ENCODE measurements at regions not wholly inside any gene's neighbourhood (a gene's known extent, or its start where the extent isn't known, plus 50 kb on each side); places are given as distances from the start of the nearest gene placed in this dataset.

GRCh38 chr9:118003240-118003639 is 299.0 kb downstream of the TLR4 start:
- no peak for TF ChIP-seq CTCF (IDR thresholded peaks at IDR 0.05)
- no peak overlapping the region for H3K27ac ChIP-seq (ENCODE audit: low read length)
- H3K4me1 ChIP-seq (ENCODE audit: control insufficient read depth, insufficient read depth, low read length) = no peaks in the 10 kb centered on the region
- Mint-ChIP-seq H3K4me1 (no peaks in the 10 kb centered on the region), H3K36me3 (no peaks in the 10 kb centered on the region), H3K27ac (no peak overlapping the region), H3K27me3 (ENCODE audit: low read depth in 2 of 2) (no peaks in the 10 kb centered on the region), H3K9me3 (peaks cover 3 to 10% of the 10 kb centered on the region in 2 donors), H3K4me3 (no peak overlapping the region)
- 44% methylated on average over 3 of the region's 3 CpGs for WGBS (ENCODE audit: insufficient coverage)
- DNase-seq (no peak), ATAC-seq (no peak)
- no peaks in the 10 kb centered on the region for H3K27me3 ChIP-seq (ENCODE audit: control insufficient read depth, insufficient read depth, low read length)
- H3K36me3 ChIP-seq (ENCODE audit: control insufficient read depth, insufficient read depth, low read length) = no peaks in the 10 kb centered on the region
- intact Hi-C loops (cut with micrococcal nuclease) = no loop called here
- H3K4me3 ChIP-seq (ENCODE audit: low read length) = no peak overlapping the region
- H3K9me3 ChIP-seq (ENCODE audit: control insufficient read depth, insufficient read depth, low read length) = no peaks in the 10 kb centered on the region

- no peaks in the 10 kb centered on the region for H3K9me3 ChIP-seq (ENCODE audit: control insufficient read depth, insufficient read depth, low read length)
- no peak overlapping the region for H3K4me3 Mint-ChIP-seq
- intact Hi-C loops (cut with micrococcal nuclease) = no loop called here
Measured at GRCh38 chr9:118008246-118008645, 304.0 kb downstream of the TLR4 start.

GRCh38 chr9:118009614-118010013 is 305.4 kb downstream of the TLR4 start:
- no peaks in the 10 kb centered on the region for H3K4me1 Mint-ChIP-seq
- intact Hi-C loops (cut with micrococcal nuclease) = no loop called here
- no peak for ATAC-seq

More at GRCh38 chr9:118008246-118008645, 304.0 kb downstream of the TLR4 start:
- WGBS (ENCODE audit: insufficient coverage) = 67% methylated on average over 4 of the region's 4 CpGs
- H3K9me3 Mint-ChIP-seq = peaks cover 3 to 9% of the 10 kb centered on the region in 2 donors
- Histone ChIP-seq H3K4me1 (ENCODE audit: control insufficient read depth, insufficient read depth, low read length) (no peaks in the 10 kb centered on the region), H3K36me3 (ENCODE audit: control insufficient read depth, insufficient read depth, low read length) (no peaks in the 10 kb centered on the region), H3K27ac (ENCODE audit: low read length) (no peak overlapping the region), H3K4me3 (ENCODE audit: low read length) (no peak overlapping the region), H3K27me3 (ENCODE audit: control insufficient read depth, insufficient read depth, low read length) (no peaks in the 10 kb centered on the region)
- H3K27ac Mint-ChIP-seq = no peak overlapping the region
- TF ChIP-seq CTCF (IDR thresholded peaks at IDR 0.05) = no peak
- H3K4me1 Mint-ChIP-seq = no peaks in the 10 kb centered on the region
- ATAC-seq = no peak
- no peaks in the 10 kb centered on the region for H3K36me3 Mint-ChIP-seq
- H3K27me3 Mint-ChIP-seq (ENCODE audit: low read depth in 2 of 2) = peaks cover 0 to 8% of the 10 kb centered on the region in 2 donors
- DNase-seq = no peak

More at GRCh38 chr9:118009614-118010013, 305.4 kb downstream of the TLR4 start:
- Histone ChIP-seq H3K9me3 (ENCODE audit: control insufficient read depth, insufficient read depth, low read length) (no peaks in the 10 kb centered on the region), H3K27ac (ENCODE audit: low read length) (no peak overlapping the region), H3K4me1 (ENCODE audit: control insufficient read depth, insufficient read depth, low read length) (no peaks in the 10 kb centered on the region), H3K4me3 (ENCODE audit: low read length) (no peak overlapping the region), H3K27me3 (ENCODE audit: control insufficient read depth, insufficient read depth, low read length) (no peaks in the 10 kb centered on the region), H3K36me3 (ENCODE audit: control insufficient read depth, insufficient read depth, low read length) (no peaks in the 10 kb centered on the region)
- TF ChIP-seq CTCF (IDR thresholded peaks at IDR 0.05) = no peak
- H3K36me3 Mint-ChIP-seq = no peaks in the 10 kb centered on the region
- H3K27ac Mint-ChIP-seq = no peak overlapping the region
- H3K27me3 Mint-ChIP-seq (ENCODE audit: low read depth in 2 of 2) = peaks cover 0 to 8% of the 10 kb centered on the region in 2 donors
- H3K9me3 Mint-ChIP-seq = peaks cover 8 to 9% of the 10 kb centered on the region in 2 donors
- H3K4me3 Mint-ChIP-seq = no peak overlapping the region
- no peak for DNase-seq

All from natural killer cell (primary cell).